CD8-positive, alpha-beta memory T cell (primary cell): ENCODE measurements at regions not wholly inside any gene's neighbourhood (a gene's known extent, or its start where the extent isn't known, plus 50 kb on each side); places are given as distances from the start of the nearest gene placed in this dataset.

Experiments
- CTCF ChIA-PET: fragments of 350-600 bp; sonication (Branson Sonifier 250); formaldehyde crosslinking; loops from one replicate; lab custom pipeline; 2021; ENCODE audit warnings: antibody characterized with exemption; lab: Charles Lee
- POLR2A ChIA-PET: fragments of 350-600 bp; sonication (Branson Sonifier 250); formaldehyde crosslinking; loops from one replicate; lab custom pipeline; 2021; ENCODE audit warnings: antibody characterized with exemption; lab: Charles Lee
- DNase-seq, 5 donors: peaks; one replicate each; pipeline versions ENCODE4 v3.0.0 to v3.0.0-alpha.2; 2020 to 2022; ENCODE audit warnings: mixed read lengths in 1 of 5
- H3K27ac ChIP-seq: one replicate; pipeline ENCODE4 v1.7.0; 2013; ENCODE audit warnings: low read depth, mild to moderate bottlenecking, low read length, moderate library complexity
- H3K27me3 ChIP-seq: 2 replicates; pipeline ENCODE4 v1.7.0; 2013; ENCODE audit warnings: low read length, mild to moderate bottlenecking; ENCODE audit not compliant: insufficient read depth, poor library complexity, severe bottlenecking
- H3K36me3 ChIP-seq: 2 replicates; pipeline ENCODE4 v1.7.0; 2013; ENCODE audit warnings: mild to moderate bottlenecking, low read length, moderate library complexity; ENCODE audit not compliant: insufficient read depth
- H3K4me1 ChIP-seq: 2 replicates; pipeline ENCODE4 v1.7.0; 2013; ENCODE audit warnings: mild to moderate bottlenecking, low read length, moderate library complexity; ENCODE audit not compliant: insufficient read depth
- H3K4me3 ChIP-seq: 2 replicates; pipeline ENCODE4 v1.7.0; 2013; ENCODE audit warnings: mild to moderate bottlenecking, low read length
- H3K9me3 ChIP-seq: 2 replicates; pipeline ENCODE4 v1.7.0; 2013; ENCODE audit warnings: mild to moderate bottlenecking, low read length
- H3K27ac Mint-ChIP-seq, 8 donors: one replicate each; pipeline ENCODE4 v1.8.0; 2020 to 2021; ENCODE audit warnings: mixed read lengths in 8 of 8, mild to moderate bottlenecking in 6 of 8, inconsistent platforms in 3 of 8, moderate library complexity in 3 of 8
- H3K27me3 Mint-ChIP-seq, 2 donors: one replicate each; pipeline ENCODE4 v1.8.0; 2020 to 2021; ENCODE audit warnings: mixed read lengths in 2 of 2, mild to moderate bottlenecking in 1 of 2, moderate library complexity in 1 of 2
- H3K36me3 Mint-ChIP-seq, 3 donors: one replicate each; pipeline ENCODE4 v1.8.0; 2020 to 2021; ENCODE audit warnings: mixed read lengths in 3 of 3, inconsistent platforms in 1 of 3, mild to moderate bottlenecking in 1 of 3
- H3K4me1 Mint-ChIP-seq, 3 donors: one replicate each; pipeline ENCODE4 v1.8.0; 2020 to 2021; ENCODE audit warnings: mixed read lengths in 3 of 3, inconsistent platforms in 1 of 3, mild to moderate bottlenecking in 1 of 3
- H3K4me3 Mint-ChIP-seq, 7 donors: one replicate each; pipeline ENCODE4 v1.8.0; 2020 to 2021; ENCODE audit warnings: mixed read lengths in 7 of 7, mild to moderate bottlenecking in 6 of 7, moderate library complexity in 4 of 7, inconsistent platforms in 2 of 7
- H3K9me3 Mint-ChIP-seq, 5 donors: one replicate each; pipeline ENCODE4 v1.8.0; 2020 to 2022; ENCODE audit warnings: mixed read lengths in 5 of 5, mild to moderate bottlenecking in 3 of 5, moderate library complexity in 2 of 5, inconsistent platforms in 1 of 5

GRCh38 chr5:121138952-121139351 lies 674.9 kb downstream of the PRR16 start:
- Histone ChIP-seq H3K4me1 (no peaks in the 10 kb centered on the region), H3K9me3 (no peaks in the 10 kb centered on the region), H3K4me3 (no peak overlapping the region), H3K36me3 (no peaks in the 10 kb centered on the region), H3K27ac (no peak overlapping the region), H3K27me3 (no peaks in the 10 kb centered on the region)
- DNase-seq = no peak
- Mint-ChIP-seq H3K36me3 (no peaks in the 10 kb centered on the region), H3K27me3 (no peaks in the 10 kb centered on the region), H3K27ac (no peak overlapping the region), H3K9me3 (peaks cover 2 to 24% (median 8%) of the 10 kb centered on the region in 5 donors), H3K4me3 (no peak overlapping the region), H3K4me1 (no peaks in the 10 kb centered on the region)
- ChIA-PET CTCF (no interaction called here), POLR2A (no interaction called here)

- H3K4me3 ChIP-seq = no peak overlapping the region
- Mint-ChIP-seq H3K9me3 (peaks cover 3 to 23% (median 9%) of the 10 kb centered on the region in 5 donors), H3K27ac (no peak overlapping the region), H3K4me3 (no peak overlapping the region), H3K36me3 (no peaks in the 10 kb centered on the region), H3K4me1 (no peaks in the 10 kb centered on the region), H3K27me3 (no peaks in the 10 kb centered on the region)
- no peaks in the 10 kb centered on the region for H3K9me3 ChIP-seq
- no peaks in the 10 kb centered on the region for H3K4me1 ChIP-seq
- ChIA-PET CTCF (no interaction called here), POLR2A (no interaction called here)
- no peak overlapping the region for H3K27ac ChIP-seq
- H3K27me3 ChIP-seq = no peaks in the 10 kb centered on the region
- no peak for DNase-seq
- H3K36me3 ChIP-seq = no peaks in the 10 kb centered on the region
Measured at GRCh38 chr5:121144764-121145163, 680.7 kb downstream of the PRR16 start.

DNA sequence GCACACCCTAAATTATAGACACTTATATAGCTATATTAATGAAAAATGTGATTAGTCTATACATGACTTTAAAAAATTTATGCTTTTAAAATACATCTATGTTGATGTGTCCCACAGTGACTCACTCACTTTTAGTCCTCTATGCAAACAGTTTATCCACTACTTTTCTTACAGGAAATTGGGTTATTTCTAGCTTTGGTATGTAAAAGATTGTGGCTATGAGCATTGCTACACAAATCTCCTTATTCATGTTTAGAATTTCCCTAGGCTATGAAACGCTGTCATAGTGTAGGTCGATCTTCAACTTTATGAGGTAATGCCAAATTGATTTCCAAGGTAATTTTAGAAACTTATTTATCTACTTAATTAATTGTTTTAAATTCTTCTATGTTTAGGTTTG lies 687.4 kb downstream of the PRR16 start:
- H3K27me3 ChIP-seq = no peaks in the 10 kb centered on the region
- CTCF ChIA-PET = no interaction called here
- POLR2A ChIA-PET = no interaction called here
- no peaks in the 10 kb centered on the region for H3K9me3 ChIP-seq
- H3K27ac ChIP-seq = no peak overlapping the region
- no peaks in the 10 kb centered on the region for H3K4me1 ChIP-seq
- H3K36me3 ChIP-seq = no peaks in the 10 kb centered on the region
- Mint-ChIP-seq H3K4me3 (no peak overlapping the region), H3K4me1 (no peaks in the 10 kb centered on the region), H3K27me3 (no peaks in the 10 kb centered on the region), H3K9me3 (peaks cover 5 to 23% (median 13%) of the 10 kb centered on the region in 5 donors), H3K36me3 (no peaks in the 10 kb centered on the region), H3K27ac (no peak overlapping the region)
- DNase-seq = no peak
- no peak overlapping the region for H3K4me3 ChIP-seq

GRCh38 chr5:121152411-121152810 lies 688.3 kb downstream of the PRR16 start:
- Mint-ChIP-seq H3K4me1 (no peaks in the 10 kb centered on the region), H3K9me3 (peaks cover 5 to 22% (median 14%) of the 10 kb centered on the region in 5 donors), H3K36me3 (no peaks in the 10 kb centered on the region), H3K27ac (no peak overlapping the region), H3K4me3 (no peak overlapping the region), H3K27me3 (no peaks in the 10 kb centered on the region)
- no peaks in the 10 kb centered on the region for H3K9me3 ChIP-seq
- no peaks in the 10 kb centered on the region for H3K27me3 ChIP-seq
- DNase-seq = no peak
- CTCF ChIA-PET = no interaction called here
- POLR2A ChIA-PET = no interaction called here
- no peak overlapping the region for H3K27ac ChIP-seq
- H3K36me3 ChIP-seq = no peaks in the 10 kb centered on the region
- no peaks in the 10 kb centered on the region for H3K4me1 ChIP-seq
- no peak overlapping the region for H3K4me3 ChIP-seq

GRCh38 chr5:121156565-121156964 lies 692.5 kb downstream of the PRR16 start:
- Mint-ChIP-seq H3K27ac (no peak overlapping the region), H3K9me3 (peaks cover 4 to 19% (median 7%) of the 10 kb centered on the region in 5 donors), H3K4me1 (no peaks in the 10 kb centered on the region), H3K36me3 (no peaks in the 10 kb centered on the region), H3K27me3 (no peaks in the 10 kb centered on the region), H3K4me3 (no peak overlapping the region)
- CTCF ChIA-PET = no interaction called here
- no peak overlapping the region for H3K27ac ChIP-seq
- no peaks in the 10 kb centered on the region for H3K9me3 ChIP-seq
- no peak overlapping the region for H3K4me3 ChIP-seq
- H3K27me3 ChIP-seq = no peaks in the 10 kb centered on the region
- DNase-seq = no peak
- POLR2A ChIA-PET = no interaction called here
- no peaks in the 10 kb centered on the region for H3K4me1 ChIP-seq
- H3K36me3 ChIP-seq = no peaks in the 10 kb centered on the region

DNA sequence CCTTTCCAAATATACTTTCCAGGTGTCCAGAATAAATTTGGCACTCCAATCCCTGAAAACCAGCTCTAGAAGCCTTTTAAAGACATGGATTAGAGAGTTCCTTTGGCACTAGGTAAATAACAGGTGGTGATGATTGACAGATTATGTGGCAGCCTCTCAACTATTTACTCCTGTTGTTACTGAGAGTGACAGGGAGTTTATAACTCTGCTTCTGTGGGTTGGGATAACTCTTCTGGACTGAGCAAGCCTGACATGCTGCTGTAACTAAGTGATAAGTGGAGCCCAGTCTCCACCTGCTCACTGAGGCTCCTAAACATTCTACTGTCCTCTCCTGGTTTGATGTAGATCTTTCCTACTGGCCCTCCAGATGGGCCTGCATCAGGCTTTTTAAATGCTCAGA lies 693.2 kb upstream of the FTMT start:
- no peaks in the 10 kb centered on the region for H3K27me3 Mint-ChIP-seq
- H3K9me3 Mint-ChIP-seq = peaks cover 3 to 16% (median 4%) of the 10 kb centered on the region in 5 donors
- Histone ChIP-seq H3K36me3 (no peaks in the 10 kb centered on the region), H3K27me3 (no peaks in the 10 kb centered on the region), H3K4me3 (no peak overlapping the region), H3K9me3 (no peaks in the 10 kb centered on the region), H3K4me1 (no peaks in the 10 kb centered on the region), H3K27ac (no peak overlapping the region)
- H3K36me3 Mint-ChIP-seq = no peaks in the 10 kb centered on the region
- no peak overlapping the region for H3K27ac Mint-ChIP-seq
- no peak overlapping the region for H3K4me3 Mint-ChIP-seq
- CTCF ChIA-PET = no interaction called here
- no peaks in the 10 kb centered on the region for H3K4me1 Mint-ChIP-seq
- no peak for DNase-seq
- POLR2A ChIA-PET = no interaction called here

DNA sequence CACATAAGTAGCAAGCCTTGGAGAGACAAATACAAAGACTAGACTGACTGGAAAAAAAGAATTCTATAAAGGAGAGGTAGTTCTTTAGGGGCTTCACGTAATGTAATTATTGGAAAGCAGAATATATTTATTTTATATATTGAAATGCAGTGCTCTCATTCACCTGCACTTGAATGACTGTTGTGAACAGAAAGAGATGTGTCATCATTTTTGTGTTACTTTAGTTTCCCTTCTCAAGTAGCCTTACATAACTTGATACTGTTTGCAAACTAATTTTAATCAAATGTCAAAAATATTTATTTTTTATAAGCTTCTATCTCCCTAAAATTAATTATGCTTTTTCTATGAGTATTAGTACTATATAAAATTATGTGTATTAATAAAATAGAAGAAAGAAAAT lies 691.1 kb upstream of the FTMT start:
- CTCF ChIA-PET = no interaction called here
- Histone ChIP-seq H3K4me1 (no peaks in the 10 kb centered on the region), H3K9me3 (no peaks in the 10 kb centered on the region), H3K4me3 (no peak overlapping the region), H3K27me3 (no peaks in the 10 kb centered on the region), H3K36me3 (no peaks in the 10 kb centered on the region), H3K27ac (no peak overlapping the region)
- Mint-ChIP-seq H3K27me3 (no peaks in the 10 kb centered on the region), H3K9me3 (peaks cover 3 to 15% (median 8%) of the 10 kb centered on the region in 5 donors), H3K4me1 (no peaks in the 10 kb centered on the region), H3K36me3 (no peaks in the 10 kb centered on the region), H3K27ac (no peak overlapping the region), H3K4me3 (no peak overlapping the region)
- POLR2A ChIA-PET = no interaction called here
- DNase-seq = no peak

DNA sequence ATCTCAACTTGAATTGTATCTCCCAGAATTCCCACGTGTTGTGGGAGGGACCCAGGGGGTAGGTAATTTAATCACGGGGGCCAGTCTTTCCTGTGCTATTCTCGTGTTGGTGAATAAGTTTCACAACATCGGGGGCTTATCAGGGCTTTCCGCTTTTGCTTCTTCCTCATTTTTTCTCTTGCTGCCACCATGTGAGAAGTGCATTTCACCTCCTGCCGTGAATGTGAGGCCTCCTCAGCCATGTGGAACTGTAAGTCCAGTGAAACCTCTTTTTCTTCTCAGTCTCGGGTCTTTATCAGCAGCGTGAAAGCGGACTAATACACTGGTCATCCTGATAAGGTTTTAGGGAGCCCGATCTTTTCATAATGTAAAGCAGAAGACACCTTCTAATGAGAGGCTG lies 687.0 kb upstream of the FTMT start:
- no peak for DNase-seq
- CTCF ChIA-PET = no interaction called here

DNA sequence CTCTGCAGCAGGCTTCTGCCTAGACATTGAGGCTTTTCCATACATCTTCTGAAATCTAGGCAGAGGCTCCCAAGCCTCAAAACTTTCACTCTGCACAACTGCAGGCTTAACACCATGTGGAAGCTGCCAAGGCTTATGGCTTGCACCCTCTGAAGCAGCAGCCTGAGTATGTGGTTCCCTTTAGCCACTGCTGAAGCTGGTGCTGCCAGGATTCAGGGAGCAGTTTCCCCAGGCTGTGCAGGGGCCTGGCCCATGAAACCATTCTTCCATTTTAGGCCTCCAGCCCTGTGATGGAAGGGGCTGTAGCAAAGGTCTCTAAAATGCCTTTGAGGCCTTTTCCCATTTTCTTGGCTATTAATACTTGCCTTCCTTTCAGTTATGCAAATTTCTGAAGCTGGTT lies 680.3 kb upstream of the FTMT start:
- DNase-seq = no peak
- no peaks in the 10 kb centered on the region for H3K36me3 Mint-ChIP-seq
- peaks cover 0 to 12% (median 5%) of the 10 kb centered on the region in 5 donors for H3K9me3 Mint-ChIP-seq
- no peaks in the 10 kb centered on the region for H3K27me3 Mint-ChIP-seq
- H3K36me3 ChIP-seq = no peaks in the 10 kb centered on the region
- no peak overlapping the region for H3K4me3 Mint-ChIP-seq
- no peaks in the 10 kb centered on the region for H3K27me3 ChIP-seq
- no peaks in the 10 kb centered on the region for H3K4me1 ChIP-seq
- no peak overlapping the region for H3K4me3 ChIP-seq
- H3K9me3 ChIP-seq = no peaks in the 10 kb centered on the region
- no peaks in the 10 kb centered on the region for H3K4me1 Mint-ChIP-seq
- ChIA-PET CTCF (no interaction called here), POLR2A (no interaction called here)
- H3K27ac Mint-ChIP-seq = no peak overlapping the region
- H3K27ac ChIP-seq = no peak overlapping the region

More for the DNA sequence above, 687.0 kb upstream of the FTMT start:
- no peaks in the 10 kb centered on the region for H3K4me1 ChIP-seq
- no peak overlapping the region for H3K27ac ChIP-seq
- no peaks in the 10 kb centered on the region for H3K27me3 ChIP-seq
- Mint-ChIP-seq H3K36me3 (no peaks in the 10 kb centered on the region), H3K9me3 (peaks cover 0 to 8% (median 3%) of the 10 kb centered on the region in 5 donors), H3K4me3 (no peak overlapping the region), H3K27ac (no peak overlapping the region), H3K27me3 (no peaks in the 10 kb centered on the region), H3K4me1 (no peaks in the 10 kb centered on the region)
- H3K9me3 ChIP-seq = no peaks in the 10 kb centered on the region
- no peak overlapping the region for H3K4me3 ChIP-seq
- POLR2A ChIA-PET = no interaction called here
- no peaks in the 10 kb centered on the region for H3K36me3 ChIP-seq
